HFF-Myc (cell line): ENCODE measurements at regions not wholly inside any gene's neighbourhood (a gene's known extent, or its start where the extent isn't known, plus 50 kb on each side); places are given as distances from the start of the nearest gene placed in this dataset.

Experiments
- DNase-seq: peaks from one replicate; pipeline ENCODE4 v3.0.0-alpha.2; 2011; ENCODE audit warnings: low read depth; ENCODE audit errors: extremely low read depth
- H3K4me3 ChIP-seq: replicated peaks from 2 replicates; pipeline ENCODE4 v1.5.1; 2011; ENCODE audit warnings: low read depth, mild to moderate bottlenecking, control low read depth, low read length
- CTCF ChIP-seq: IDR thresholded peaks from 2 replicates; pipeline ENCODE4 v1.5.1; 2012; ENCODE audit warnings: mild to moderate bottlenecking, low read depth, low read length, control low read depth; ENCODE audit errors: missing control alignments

GRCh38 chr20:42020316-42020715, 402.1 kb upstream of the CHD6 start:
- TF ChIP-seq CTCF: no peak
- no peak overlapping the region for H3K4me3 ChIP-seq
- no peak for DNase-seq

GRCh38 chr20:42018979-42019378, 400.8 kb upstream of the CHD6 start:
- no peak for TF ChIP-seq CTCF
- H3K4me3 ChIP-seq: no peak overlapping the region
- no peak for DNase-seq

GRCh38 chr20:42010090-42010489, 391.9 kb upstream of the CHD6 start:
- no peak for TF ChIP-seq CTCF
- DNase-seq: no peak
- H3K4me3 ChIP-seq: no peak overlapping the region

GRCh38 chr20:42007251-42007650, 389.1 kb upstream of the CHD6 start:
- H3K4me3 ChIP-seq: no peak overlapping the region
- DNase-seq: no peak
- TF ChIP-seq CTCF: no peak

GRCh38 chr20:42005211-42005610, 387.0 kb upstream of the CHD6 start:
- no peak for DNase-seq
- TF ChIP-seq CTCF: no peak
- H3K4me3 ChIP-seq: no peak overlapping the region

- H3K4me3 ChIP-seq: no peak overlapping the region
- no peak for DNase-seq
- TF ChIP-seq CTCF: no peak
These were observed 385.2 kb upstream of the CHD6 start for GRCh38 chr20:42003380-42003779.

GRCh38 chr20:41998539-41999341, 380.6 kb upstream of the CHD6 start:
- H3K4me3 ChIP-seq: no peak overlapping the region
- DNase-seq: no peak
- TF ChIP-seq CTCF: no peak
